CD8-positive, alpha-beta memory T cell (primary cell): ENCODE measurements at regions not wholly inside any gene's neighbourhood (a gene's known extent, or its start where the extent isn't known, plus 50 kb on each side); places are given as distances from the start of the nearest gene placed in this dataset.

Experiments used
- CTCF ChIA-PET: fragments of 350-600 bp; sonication (Branson Sonifier 250); formaldehyde crosslinking; loops from one replicate; lab custom pipeline; 2021; ENCODE audit warnings: antibody characterized with exemption; lab: Charles Lee
- POLR2A ChIA-PET: fragments of 350-600 bp; sonication (Branson Sonifier 250); formaldehyde crosslinking; loops from one replicate; lab custom pipeline; 2021; ENCODE audit warnings: antibody characterized with exemption; lab: Charles Lee
- DNase-seq, 5 donors: peaks; one replicate each; pipeline versions ENCODE4 v3.0.0 to v3.0.0-alpha.2; 2020 to 2022; ENCODE audit warnings: mixed read lengths in 1 of 5
- H3K27ac ChIP-seq: one replicate; pipeline ENCODE4 v1.7.0; 2013; ENCODE audit warnings: low read depth, mild to moderate bottlenecking, low read length, moderate library complexity
- H3K27me3 ChIP-seq: 2 replicates; pipeline ENCODE4 v1.7.0; 2013; ENCODE audit warnings: low read length, mild to moderate bottlenecking; ENCODE audit not compliant: insufficient read depth, poor library complexity, severe bottlenecking
- H3K36me3 ChIP-seq: 2 replicates; pipeline ENCODE4 v1.7.0; 2013; ENCODE audit warnings: mild to moderate bottlenecking, low read length, moderate library complexity; ENCODE audit not compliant: insufficient read depth
- H3K4me1 ChIP-seq: 2 replicates; pipeline ENCODE4 v1.7.0; 2013; ENCODE audit warnings: mild to moderate bottlenecking, low read length, moderate library complexity; ENCODE audit not compliant: insufficient read depth
- H3K4me3 ChIP-seq: 2 replicates; pipeline ENCODE4 v1.7.0; 2013; ENCODE audit warnings: mild to moderate bottlenecking, low read length
- H3K9me3 ChIP-seq: 2 replicates; pipeline ENCODE4 v1.7.0; 2013; ENCODE audit warnings: mild to moderate bottlenecking, low read length
- H3K27ac Mint-ChIP-seq, 8 donors: one replicate each; pipeline ENCODE4 v1.8.0; 2020 to 2021; ENCODE audit warnings: mixed read lengths in 8 of 8, mild to moderate bottlenecking in 6 of 8, inconsistent platforms in 3 of 8, moderate library complexity in 3 of 8
- H3K27me3 Mint-ChIP-seq, 2 donors: one replicate each; pipeline ENCODE4 v1.8.0; 2020 to 2021; ENCODE audit warnings: mixed read lengths in 2 of 2, mild to moderate bottlenecking in 1 of 2, moderate library complexity in 1 of 2
- H3K36me3 Mint-ChIP-seq, 3 donors: one replicate each; pipeline ENCODE4 v1.8.0; 2020 to 2021; ENCODE audit warnings: mixed read lengths in 3 of 3, inconsistent platforms in 1 of 3, mild to moderate bottlenecking in 1 of 3
- H3K4me1 Mint-ChIP-seq, 3 donors: one replicate each; pipeline ENCODE4 v1.8.0; 2020 to 2021; ENCODE audit warnings: mixed read lengths in 3 of 3, inconsistent platforms in 1 of 3, mild to moderate bottlenecking in 1 of 3
- H3K4me3 Mint-ChIP-seq, 7 donors: one replicate each; pipeline ENCODE4 v1.8.0; 2020 to 2021; ENCODE audit warnings: mixed read lengths in 7 of 7, mild to moderate bottlenecking in 6 of 7, moderate library complexity in 4 of 7, inconsistent platforms in 2 of 7
- H3K9me3 Mint-ChIP-seq, 5 donors: one replicate each; pipeline ENCODE4 v1.8.0; 2020 to 2022; ENCODE audit warnings: mixed read lengths in 5 of 5, mild to moderate bottlenecking in 3 of 5, moderate library complexity in 2 of 5, inconsistent platforms in 1 of 5

DNA sequence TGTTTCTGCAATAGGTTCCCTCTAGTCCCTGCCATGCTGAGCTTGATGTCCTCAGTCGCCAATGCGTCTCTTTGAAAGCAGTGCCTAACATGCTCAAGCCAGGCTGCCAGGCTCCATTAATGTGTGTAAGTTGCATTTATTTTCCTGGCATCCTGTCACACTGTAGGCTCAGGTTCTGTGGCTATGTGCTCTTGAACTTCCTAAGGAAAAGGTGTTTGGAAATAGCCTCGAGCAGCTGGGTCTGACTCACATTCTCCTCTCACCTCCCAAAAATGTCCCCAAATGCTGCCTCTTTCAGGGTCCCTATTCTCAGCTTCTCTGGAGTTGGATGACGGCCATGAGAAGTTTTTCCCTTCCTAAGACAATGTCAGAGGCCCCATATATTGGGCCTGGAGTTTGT is 58.0 kb upstream of the SLC14A2 start:
- no peaks in the 10 kb centered on the region for H3K9me3 ChIP-seq
- H3K36me3 Mint-ChIP-seq, result no peaks in the 10 kb centered on the region
- H3K4me1 Mint-ChIP-seq, result no peaks in the 10 kb centered on the region
- no peak overlapping the region for H3K4me3 ChIP-seq
- H3K27ac ChIP-seq, result no peak overlapping the region
- H3K4me3 Mint-ChIP-seq, result no peak overlapping the region
- H3K27me3 Mint-ChIP-seq, result peaks cover 7 to 12% of the 10 kb centered on the region in 2 donors
- CTCF ChIA-PET, result no interaction called here
- H3K9me3 Mint-ChIP-seq, result no peaks in the 10 kb centered on the region
- H3K4me1 ChIP-seq, result no peaks in the 10 kb centered on the region
- no peaks in the 10 kb centered on the region for H3K27me3 ChIP-seq
- POLR2A ChIA-PET, result no interaction called here
- no peaks in the 10 kb centered on the region for H3K36me3 ChIP-seq
- DNase-seq, result no peak
- H3K27ac Mint-ChIP-seq, result no peak overlapping the region

GRCh38 chr18:45557779-45558178 is 57.5 kb upstream of the SLC14A2 start:
- Histone ChIP-seq H3K4me3 (no peak overlapping the region), H3K27me3 (no peaks in the 10 kb centered on the region), H3K27ac (no peak overlapping the region), H3K9me3 (no peaks in the 10 kb centered on the region), H3K36me3 (no peaks in the 10 kb centered on the region), H3K4me1 (no peaks in the 10 kb centered on the region)
- H3K4me1 Mint-ChIP-seq, result no peaks in the 10 kb centered on the region
- no peak overlapping the region for H3K4me3 Mint-ChIP-seq
- CTCF ChIA-PET, result no interaction called here
- POLR2A ChIA-PET, result no interaction called here
- H3K9me3 Mint-ChIP-seq, result no peaks in the 10 kb centered on the region
- no peaks in the 10 kb centered on the region for H3K36me3 Mint-ChIP-seq
- no peak overlapping the region for H3K27ac Mint-ChIP-seq
- DNase-seq, result no peak
- peaks cover 5 to 9% of the 10 kb centered on the region in 2 donors for H3K27me3 Mint-ChIP-seq

GRCh38 chr18:45559258-45559657 is 56.0 kb upstream of the SLC14A2 start:
- Mint-ChIP-seq H3K36me3 (no peaks in the 10 kb centered on the region), H3K4me3 (no peak overlapping the region), H3K9me3 (no peaks in the 10 kb centered on the region), H3K27ac (no peak overlapping the region), H3K27me3 (peaks cover 5 to 9% of the 10 kb centered on the region in 2 donors), H3K4me1 (no peaks in the 10 kb centered on the region)
- Histone ChIP-seq H3K9me3 (no peaks in the 10 kb centered on the region), H3K36me3 (no peaks in the 10 kb centered on the region), H3K27ac (no peak overlapping the region), H3K4me3 (no peak overlapping the region), H3K27me3 (no peaks in the 10 kb centered on the region), H3K4me1 (no peaks in the 10 kb centered on the region)
- DNase-seq, result no peak
- POLR2A ChIA-PET, result no interaction called here
- CTCF ChIA-PET, result no interaction called here

GRCh38 chr18:45560870-45561269 is 54.4 kb upstream of the SLC14A2 start:
- Mint-ChIP-seq H3K27me3 (peaks cover 5 to 12% of the 10 kb centered on the region in 2 donors), H3K27ac (no peak overlapping the region), H3K36me3 (no peaks in the 10 kb centered on the region), H3K4me3 (no peak overlapping the region), H3K9me3 (no peaks in the 10 kb centered on the region), H3K4me1 (no peaks in the 10 kb centered on the region)
- H3K9me3 ChIP-seq, result no peaks in the 10 kb centered on the region
- no peak overlapping the region for H3K27ac ChIP-seq
- H3K4me1 ChIP-seq, result no peaks in the 10 kb centered on the region
- ChIA-PET POLR2A (no interaction called here), CTCF (no interaction called here)
- H3K27me3 ChIP-seq, result no peaks in the 10 kb centered on the region
- no peak overlapping the region for H3K4me3 ChIP-seq
- DNase-seq, result no peak
- H3K36me3 ChIP-seq, result no peaks in the 10 kb centered on the region

DNA sequence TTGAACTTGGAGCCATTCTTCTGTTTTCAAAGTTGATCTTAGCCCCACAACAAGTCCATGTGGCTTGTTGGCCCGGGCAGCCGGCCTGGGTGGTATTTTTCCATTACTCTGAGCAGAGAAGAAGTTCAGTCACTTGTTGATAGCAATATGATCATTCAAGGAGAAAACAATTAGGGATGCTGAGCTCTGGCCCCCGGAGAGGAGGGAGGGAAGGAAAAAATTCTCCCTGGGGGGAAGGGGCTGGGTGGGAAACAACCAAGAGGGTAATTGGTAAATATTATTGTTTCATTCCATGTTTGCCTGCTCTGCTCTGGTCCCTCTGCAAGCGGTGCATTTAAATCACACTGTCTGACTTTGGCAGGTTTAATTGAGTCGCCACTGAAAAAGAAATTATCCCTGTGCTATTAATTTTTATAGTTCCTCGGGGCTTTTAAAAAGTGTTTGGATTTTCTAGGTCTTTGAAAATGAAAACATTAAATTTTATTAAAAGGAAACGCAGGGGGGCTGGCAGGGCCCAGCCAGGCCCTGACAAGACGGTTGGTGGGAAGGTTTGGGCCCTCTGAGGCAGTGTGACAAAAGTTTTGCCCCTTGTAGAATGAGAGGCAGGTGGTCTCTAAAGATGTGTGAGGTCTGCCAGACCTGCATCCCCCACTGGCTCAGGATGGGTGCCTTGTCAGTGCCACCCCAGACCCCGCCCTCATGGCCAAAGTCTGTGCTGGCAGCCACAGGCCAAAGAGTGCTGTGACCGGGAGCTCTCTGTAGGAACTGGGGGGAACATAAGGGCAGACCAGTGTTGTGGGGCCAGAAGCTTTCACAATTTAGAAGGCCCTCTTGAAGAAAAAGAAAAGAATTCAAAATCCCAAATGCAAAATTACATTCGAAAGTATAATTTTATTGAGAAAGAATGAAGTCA is 52.5 kb upstream of the SLC14A2 start:
- Histone ChIP-seq H3K4me1 (no peaks in the 10 kb centered on the region), H3K27ac (no peak overlapping the region), H3K4me3 (no peak overlapping the region), H3K36me3 (no peaks in the 10 kb centered on the region), H3K9me3 (no peaks in the 10 kb centered on the region), H3K27me3 (no peaks in the 10 kb centered on the region)
- peaks cover 11 to 17% of the 10 kb centered on the region in 2 donors for H3K27me3 Mint-ChIP-seq
- H3K4me3 Mint-ChIP-seq, result no peak overlapping the region
- ChIA-PET POLR2A (no interaction called here), CTCF (no interaction called here)
- H3K9me3 Mint-ChIP-seq, result no peaks in the 10 kb centered on the region
- H3K4me1 Mint-ChIP-seq, result no peaks in the 10 kb centered on the region
- H3K27ac Mint-ChIP-seq, result no peak overlapping the region
- no peak for DNase-seq
- H3K36me3 Mint-ChIP-seq, result no peaks in the 10 kb centered on the region

GRCh38 chr18:45565280-45565970 is 49.9 kb upstream of the SLC14A2 start:
- Histone ChIP-seq H3K27ac (no peak overlapping the region), H3K9me3 (no peaks in the 10 kb centered on the region), H3K27me3 (no peaks in the 10 kb centered on the region), H3K4me3 (no peak overlapping the region), H3K4me1 (no peaks in the 10 kb centered on the region), H3K36me3 (no peaks in the 10 kb centered on the region)
- Mint-ChIP-seq H3K27me3 (peaks cover 11 to 19% of the 10 kb centered on the region in 2 donors), H3K36me3 (peaks cover 0 to 1% (median 0%) of the 10 kb centered on the region in 3 donors), H3K4me3 (no peak overlapping the region), H3K27ac (no peak overlapping the region), H3K4me1 (no peaks in the 10 kb centered on the region), H3K9me3 (no peaks in the 10 kb centered on the region)
- DNase-seq, result no peak
- CTCF ChIA-PET, result no interaction called here
- POLR2A ChIA-PET, result no interaction called here
